ENCODE measurements at regions not wholly inside any gene's neighbourhood (a gene's known extent, or its start where the extent isn't known, plus 50 kb on each side); places are given as distances from the start of the nearest gene placed in this dataset.
"Not testable (repeated sequence)": the region's sequence is repeated elsewhere in the genome, so short reads cannot be mapped to it uniquely, and the experiment has no call there.

DNA sequence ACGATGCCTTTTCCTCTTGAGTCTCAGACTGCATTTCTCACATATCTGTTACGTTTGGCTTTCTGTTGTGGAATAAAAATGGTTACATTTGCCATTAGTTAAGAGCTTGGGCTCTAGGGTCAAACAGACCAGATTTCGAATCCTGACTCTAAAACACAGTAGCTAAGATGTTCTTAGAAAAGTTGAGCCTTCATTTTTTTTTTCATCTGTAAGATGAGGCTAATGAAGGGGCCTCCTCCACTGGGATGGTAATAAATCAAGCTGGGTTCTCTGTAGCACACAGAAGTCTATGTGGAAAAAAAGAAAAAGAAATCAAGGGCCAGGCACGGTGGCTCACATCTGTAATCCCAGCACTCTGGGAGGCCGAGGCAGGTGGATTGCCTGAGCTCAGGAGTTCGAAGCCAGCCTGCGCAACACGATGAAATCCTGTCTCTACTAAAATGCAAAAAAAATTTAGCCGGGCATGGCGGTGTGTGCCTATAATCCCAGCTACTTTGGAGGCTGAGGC is 49.9 kb upstream of the CAPRIN1 start:
- FAIRE-seq: no peak
- no peak for DNase-seq (ENCODE audit: insufficient read length, low spot score)

DNA sequence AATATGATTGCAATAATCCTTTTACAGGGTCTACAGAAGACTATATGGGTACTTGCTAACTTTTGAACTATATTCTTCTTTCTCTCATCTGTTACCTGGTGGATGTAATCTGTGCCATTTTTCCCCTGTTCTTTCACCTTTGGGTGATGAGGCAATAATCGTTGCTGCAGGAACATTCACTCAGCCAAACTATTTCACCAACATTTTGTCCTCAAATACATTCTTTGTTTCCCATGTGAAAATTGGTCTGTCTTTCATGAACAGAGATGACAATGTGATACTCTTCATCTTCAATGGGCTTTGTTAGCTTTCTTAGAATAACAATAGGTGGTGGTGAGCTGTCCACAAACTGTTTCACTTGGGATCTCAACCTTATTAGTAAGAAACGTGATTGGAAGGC is 52.1 kb upstream of the CAPRIN1 start:
- FAIRE-seq: no peak
- no peak for DNase-seq (ENCODE audit: insufficient read length, low spot score)

DNA sequence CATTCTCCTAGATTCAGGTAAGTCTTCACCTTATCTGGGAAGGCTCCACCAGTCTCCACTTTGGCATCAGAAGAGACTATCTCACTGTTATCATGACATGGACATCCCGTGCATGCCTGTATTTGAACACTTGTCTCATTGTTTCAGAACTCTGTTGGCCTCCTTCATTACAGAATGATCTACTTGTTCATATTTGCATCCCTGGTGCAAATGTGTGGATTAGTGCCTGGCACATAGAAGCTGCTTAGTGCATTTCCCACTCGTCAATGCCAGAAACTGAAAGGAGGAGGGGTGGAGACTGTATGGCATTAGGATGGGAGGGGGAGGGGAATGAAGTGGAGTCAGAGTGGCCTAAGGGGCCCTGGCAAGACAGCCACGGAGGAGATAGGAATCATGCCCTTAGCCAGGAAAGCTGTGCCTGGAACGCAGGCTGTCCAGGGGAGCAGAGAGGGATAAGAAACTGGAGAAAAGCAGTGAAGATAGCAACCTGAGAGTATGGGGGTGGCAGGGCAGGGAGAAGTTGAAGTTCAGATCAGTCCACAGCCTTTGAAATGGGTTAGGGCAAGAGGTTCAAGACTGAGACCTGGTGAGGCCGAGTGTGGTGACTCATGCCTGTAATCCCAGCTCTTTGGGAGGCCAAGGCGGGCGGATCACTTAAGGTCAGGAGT is 53.8 kb upstream of the CAPRIN1 start:
- FAIRE-seq (peak; percentile 33), DNase-seq (ENCODE audit: insufficient read length, low spot score) (no peak)

DNA sequence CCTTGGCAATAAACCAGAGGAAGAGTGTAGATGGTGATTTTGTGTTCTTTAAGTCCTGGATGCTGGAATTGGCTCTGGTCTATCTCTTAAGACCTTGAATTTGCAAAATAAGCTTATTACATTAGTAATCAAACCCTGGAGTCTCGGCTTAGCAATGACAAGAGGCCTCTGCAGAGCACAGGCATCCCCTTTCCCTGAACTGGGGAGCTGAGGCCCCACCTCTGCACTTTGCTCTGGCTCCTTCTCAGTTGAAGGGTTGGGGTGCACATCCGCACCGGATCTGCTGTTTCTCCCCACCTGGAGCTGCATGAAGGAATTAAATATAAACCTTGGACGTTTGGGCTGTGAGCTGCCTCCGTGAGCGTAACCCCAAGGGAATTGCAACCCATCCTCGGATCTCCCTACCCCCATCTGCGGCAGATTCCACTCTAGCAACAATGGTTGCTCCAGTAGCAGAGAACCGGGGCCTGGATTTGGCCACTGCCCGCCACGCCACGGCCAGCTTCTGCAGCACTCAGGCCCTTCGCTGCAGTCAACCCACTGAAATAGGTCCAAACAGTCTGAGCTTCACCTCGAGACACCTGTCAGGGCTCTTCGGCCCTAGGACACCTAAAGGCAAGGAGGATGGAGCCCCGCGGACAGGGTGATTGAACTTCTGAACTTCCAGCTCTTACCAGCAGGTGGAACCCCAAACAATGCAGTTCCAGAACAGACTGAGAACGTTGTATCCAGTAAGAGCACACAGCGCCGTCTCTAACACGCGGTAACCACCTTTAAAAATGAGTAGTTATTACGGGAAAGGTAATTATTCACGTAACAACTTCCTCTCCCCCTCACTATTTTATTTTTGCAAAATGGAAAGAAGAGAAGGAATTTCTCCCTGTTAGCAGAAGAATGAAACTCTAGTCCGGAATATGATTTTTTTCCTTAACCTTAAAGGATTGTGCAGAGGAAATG is 54.8 kb upstream of the CAPRIN1 start:
- DNase-seq (ENCODE audit: insufficient read length, low spot score): peak; percentile 75
- FAIRE-seq: no peak

DNA sequence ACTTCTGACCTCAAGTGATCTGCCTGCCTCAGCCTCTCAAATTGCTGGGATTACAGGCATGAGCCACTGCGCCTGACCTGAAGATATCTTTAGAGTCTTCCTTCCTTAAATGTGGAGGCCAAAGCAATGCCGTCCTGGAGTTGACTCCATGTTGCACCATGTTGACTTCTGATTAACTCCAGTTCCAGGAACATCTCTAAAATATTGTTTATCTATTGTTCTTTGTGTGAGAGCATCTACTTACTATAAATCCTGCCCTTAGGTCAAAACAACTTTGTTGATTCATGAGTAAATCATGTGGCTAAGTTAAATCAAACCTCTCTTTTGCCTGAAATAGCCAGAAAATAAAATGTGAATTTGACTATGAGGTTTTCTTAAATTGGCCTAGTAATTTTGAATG is 56.6 kb upstream of the CAPRIN1 start:
- no peak for DNase-seq (ENCODE audit: insufficient read length, low spot score)
- no peak for FAIRE-seq

DNA sequence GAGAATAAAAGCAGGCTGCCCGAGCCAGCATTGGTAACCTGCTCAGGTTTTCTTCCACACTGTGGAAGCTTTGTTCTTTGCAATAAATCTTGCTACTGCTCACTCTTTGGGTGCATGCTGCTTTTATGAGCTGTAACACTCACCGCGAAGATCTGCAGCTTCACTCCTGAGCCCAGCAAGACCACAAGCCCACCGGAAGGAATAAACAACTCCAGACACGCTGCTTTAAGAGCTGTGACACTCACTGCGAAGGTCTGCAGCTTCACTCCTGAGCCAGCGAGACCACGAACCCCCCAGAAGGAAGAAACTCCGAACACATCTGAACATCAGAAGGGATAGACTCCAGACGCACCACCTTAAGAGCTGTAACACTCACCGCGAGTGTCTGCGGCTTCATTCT is 60.4 kb upstream of the CAPRIN1 start:
- not testable (repeated sequence) for FAIRE-seq; DNase-seq (ENCODE audit: insufficient read length, low spot score)

DNA sequence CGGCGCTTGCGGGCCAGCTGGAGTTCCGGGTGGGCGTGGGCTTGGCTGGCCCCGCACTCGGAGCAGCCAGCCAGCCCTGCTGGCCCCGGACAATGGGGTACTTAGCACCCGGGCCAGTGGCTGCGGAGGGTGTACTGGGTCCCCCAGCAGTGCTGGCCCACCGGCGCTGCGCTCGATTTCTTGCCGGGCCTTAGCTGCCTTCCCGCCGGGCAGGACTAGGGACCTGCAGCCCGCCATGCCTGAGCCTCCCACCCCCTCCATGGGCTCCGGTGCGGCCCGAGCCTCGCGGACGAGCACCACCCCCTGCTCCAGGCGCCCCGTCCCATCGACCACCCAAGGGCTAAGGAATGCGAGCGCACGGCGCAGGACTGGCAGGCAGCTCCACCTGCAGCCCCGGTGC is 61.4 kb upstream of the CAPRIN1 start:
- FAIRE-seq; DNase-seq (ENCODE audit: insufficient read length, low spot score): not testable (repeated sequence)

DNA sequence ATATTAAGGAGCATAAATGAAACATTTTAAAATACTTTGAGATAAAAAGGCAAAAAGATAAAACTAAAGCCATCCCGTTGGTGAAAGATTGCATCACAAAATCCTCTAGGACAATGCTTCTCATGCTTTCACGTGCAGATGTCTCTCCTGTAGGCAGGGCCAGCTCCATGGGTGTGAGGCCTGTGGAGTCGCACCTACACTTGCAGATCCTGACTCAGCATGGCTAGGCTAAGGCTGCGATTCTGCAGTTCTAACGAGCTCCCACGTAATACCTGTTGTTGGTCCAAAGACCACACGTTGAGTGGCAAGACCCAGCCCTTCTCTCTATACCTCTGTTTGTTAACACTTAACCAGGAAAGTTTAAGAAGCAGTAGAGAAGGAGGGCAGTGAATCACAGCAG is 62.1 kb upstream of the CAPRIN1 start:
- no peak for FAIRE-seq
- no peak for DNase-seq (ENCODE audit: insufficient read length, low spot score)

DNA sequence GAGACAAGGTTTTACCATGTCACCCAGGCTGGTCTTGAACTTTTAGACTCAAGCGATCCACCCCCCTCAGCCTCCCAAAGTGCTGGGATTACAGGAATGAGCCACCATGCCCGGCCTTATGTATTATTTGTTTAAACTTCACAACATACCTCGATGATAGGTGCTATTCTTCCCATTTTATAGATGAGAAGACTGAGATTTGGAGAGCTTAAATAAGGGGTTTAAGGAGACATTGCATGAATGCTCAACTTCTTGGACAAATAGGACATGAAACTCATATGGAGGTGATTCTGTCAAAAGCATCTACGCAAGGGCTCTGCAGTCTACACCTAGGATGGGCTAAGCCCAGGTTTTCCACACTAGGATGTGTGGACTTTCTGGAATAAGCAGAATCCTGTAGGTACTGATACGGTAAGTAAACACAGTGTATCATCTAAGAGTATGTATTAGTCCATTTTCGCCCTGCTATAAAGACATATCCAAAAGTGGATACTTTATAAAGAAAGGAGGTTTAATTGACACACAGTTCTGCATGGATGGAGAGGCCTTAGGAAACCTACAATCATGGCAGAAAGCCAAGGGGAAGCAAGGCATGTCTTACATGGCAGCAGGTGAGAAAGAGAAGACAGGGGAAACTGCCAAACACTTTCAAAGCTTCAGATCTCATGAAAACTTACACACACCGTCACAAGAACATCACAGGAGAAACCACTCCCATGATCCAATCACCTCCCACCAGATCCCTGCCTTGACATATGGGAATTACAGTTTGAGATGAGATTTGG is 62.8 kb upstream of the CAPRIN1 start:
- no peak for FAIRE-seq

DNA sequence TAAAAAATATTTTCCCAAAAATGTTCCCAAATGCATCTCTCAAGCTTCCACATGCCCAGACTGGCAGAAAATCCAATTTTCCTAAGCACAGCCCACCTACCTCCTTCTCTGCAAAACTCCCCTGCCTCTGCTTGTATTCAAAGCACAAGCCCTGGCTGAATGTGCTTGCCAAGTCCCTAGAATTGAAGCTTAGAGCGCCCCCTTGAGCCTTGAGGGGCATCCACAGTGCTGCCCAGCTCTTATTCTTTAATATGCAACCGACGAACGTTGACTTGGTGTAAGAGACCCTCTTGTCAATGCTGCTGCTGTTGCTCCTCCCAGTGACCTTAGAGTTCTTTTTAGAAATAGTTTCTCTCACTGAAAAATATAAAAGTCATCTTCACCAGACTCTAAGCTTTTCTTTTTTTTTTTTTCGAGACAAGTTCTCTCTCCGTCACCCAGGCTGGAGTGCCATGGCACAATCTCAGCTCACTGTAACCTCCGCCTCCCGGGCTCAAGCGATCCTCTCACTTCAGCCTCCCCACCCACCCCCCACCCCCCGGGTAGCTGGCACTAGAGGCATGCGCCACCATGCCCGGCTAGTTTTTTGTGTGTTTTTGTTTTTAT is 63.5 kb upstream of the CAPRIN1 start:
- DNase-seq (ENCODE audit: insufficient read length, low spot score) (peak; percentile 71), FAIRE-seq (no peak)

More for the DNA sequence above, 62.8 kb upstream of the CAPRIN1 start:
- no peak for DNase-seq (ENCODE audit: insufficient read length, low spot score)

DNA sequence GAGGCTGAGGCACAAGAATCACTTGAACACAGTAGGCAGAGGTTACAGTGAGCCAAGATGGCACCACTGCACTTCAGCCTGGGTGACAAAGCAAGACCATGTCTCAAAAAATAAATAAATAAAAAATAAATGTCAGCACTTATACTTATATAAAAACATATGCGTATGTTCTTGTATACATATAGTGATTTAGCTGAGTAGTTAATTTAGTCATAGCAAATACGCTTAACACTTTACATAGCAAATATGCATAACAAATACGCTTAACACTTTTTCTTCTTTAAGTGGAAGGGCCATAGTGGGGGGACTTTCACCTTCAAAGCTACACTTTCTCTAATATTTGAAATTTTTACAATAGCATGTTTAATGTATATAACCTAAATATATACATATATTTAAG is 64.0 kb upstream of the CAPRIN1 start:
- FAIRE-seq (no peak), DNase-seq (ENCODE audit: insufficient read length, low spot score) (no peak)

DNA sequence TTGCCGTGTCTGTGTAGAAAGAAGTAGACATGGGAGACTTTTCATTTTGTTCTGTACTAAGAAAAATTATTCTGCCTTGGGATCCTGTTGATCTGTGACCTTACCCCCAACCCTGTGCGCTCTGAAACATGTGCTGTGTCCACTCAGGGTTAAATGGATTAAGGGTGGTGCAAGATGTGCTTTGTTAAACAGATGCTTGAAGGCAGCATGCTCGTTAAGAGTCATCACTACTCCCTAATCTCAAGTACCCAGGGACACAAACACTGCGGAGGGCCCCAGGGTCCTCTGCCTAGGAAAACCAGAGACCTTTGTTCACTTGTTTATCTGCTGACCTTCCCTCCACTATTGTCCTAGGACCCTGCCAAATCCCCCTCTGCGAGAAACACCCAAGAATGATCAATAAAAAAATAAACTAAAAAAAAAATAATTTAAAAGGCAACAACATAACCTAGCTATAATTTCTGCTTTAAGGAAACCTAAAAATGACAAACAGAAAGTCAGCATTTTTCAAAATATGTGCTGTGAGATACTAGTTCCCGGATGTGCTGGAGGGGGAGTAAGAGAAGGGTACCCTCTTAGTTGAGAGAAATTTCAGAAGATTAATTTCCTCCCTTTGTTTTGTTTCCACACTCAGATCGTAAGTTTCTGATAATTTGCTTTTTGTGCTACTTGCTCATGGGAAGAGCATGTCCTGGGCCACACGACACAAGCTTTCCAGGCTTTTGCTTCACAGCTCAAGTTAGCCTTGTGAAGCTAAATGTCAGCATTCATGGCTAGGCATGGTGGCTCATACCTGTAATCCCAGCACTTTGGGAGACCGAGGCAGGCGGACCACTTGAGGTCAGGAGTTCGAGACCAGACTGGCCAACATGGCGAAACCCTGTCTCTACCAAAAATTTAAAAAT is 64.7 kb upstream of the CAPRIN1 start:
- FAIRE-seq; DNase-seq (ENCODE audit: insufficient read length, low spot score): not testable (repeated sequence)

DNA sequence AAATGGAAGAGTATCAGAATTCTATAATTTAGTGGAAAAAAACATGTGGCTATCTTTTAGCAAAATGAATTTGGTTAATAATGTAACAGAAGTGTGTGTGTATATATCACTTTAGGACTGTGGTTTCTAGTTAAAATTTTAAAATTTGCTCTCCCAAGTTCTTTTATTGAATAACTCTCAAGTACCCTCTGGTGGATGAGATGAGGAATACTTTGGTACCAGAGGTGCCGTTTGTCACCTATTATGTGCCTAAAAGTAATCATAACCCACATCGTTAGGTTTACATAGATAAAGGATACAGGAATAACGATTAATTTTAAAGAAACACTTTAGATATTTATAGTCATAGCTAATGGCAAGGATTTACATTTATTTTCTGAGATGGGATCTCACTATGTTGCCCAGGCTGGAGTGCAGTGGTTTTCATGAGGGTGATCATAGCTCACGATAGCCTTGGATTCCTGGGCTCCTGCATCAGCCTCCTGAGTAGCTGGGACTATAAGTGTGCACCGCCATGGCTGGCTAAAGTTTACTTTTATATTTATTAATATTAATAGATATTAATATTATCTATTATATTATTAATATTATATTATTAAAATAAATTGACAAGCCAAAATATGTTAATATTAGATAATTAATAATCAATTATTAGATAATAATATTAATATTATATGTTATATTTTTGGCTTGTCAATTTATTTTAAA is 66.7 kb upstream of the CAPRIN1 start:
- no peak for FAIRE-seq

DNA sequence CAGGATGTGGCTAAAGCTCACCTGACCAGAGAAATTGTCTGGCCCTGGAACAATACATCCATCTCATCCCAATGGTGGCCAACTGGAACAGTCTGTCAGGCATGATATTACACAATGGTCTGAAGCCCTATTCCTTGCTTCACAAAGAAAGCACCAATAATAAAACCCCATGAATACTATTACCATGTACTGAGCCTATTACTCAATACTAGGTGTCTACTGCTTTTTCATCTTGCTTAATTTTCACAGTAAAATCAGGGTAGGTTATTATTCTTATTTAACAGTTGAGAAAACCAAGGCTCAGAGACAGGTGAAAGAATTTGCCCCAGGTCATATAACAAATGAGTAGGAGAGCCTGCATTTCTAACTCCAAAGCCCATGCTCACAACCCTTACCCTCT is 68.9 kb upstream of the CAPRIN1 start:
- FAIRE-seq: no peak
- no peak for DNase-seq (ENCODE audit: insufficient read length, low spot score)

More for the DNA sequence above, 66.7 kb upstream of the CAPRIN1 start:
- DNase-seq (ENCODE audit: insufficient read length, low spot score): no peak

DNA sequence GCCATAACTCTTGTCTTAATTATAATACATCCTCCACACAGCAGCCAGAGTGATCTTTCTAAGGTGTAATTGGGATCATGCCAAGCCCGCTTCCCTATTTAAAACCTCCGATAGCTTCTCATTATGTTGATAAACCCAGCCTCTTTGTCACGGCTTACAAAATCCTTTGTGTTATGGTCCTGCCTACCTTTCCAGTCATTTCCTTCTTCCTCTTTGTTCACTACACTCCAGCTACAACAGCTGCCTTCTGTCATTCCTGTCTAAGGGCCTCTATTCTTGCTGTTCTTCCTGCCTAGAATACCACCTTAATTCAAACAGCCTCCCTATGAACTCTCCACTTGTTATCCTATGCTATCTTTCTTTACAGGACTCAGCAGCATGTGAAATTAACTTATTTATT is 70.6 kb upstream of the CAPRIN1 start:
- FAIRE-seq: no peak
- DNase-seq (ENCODE audit: insufficient read length, low spot score): no peak

DNA sequence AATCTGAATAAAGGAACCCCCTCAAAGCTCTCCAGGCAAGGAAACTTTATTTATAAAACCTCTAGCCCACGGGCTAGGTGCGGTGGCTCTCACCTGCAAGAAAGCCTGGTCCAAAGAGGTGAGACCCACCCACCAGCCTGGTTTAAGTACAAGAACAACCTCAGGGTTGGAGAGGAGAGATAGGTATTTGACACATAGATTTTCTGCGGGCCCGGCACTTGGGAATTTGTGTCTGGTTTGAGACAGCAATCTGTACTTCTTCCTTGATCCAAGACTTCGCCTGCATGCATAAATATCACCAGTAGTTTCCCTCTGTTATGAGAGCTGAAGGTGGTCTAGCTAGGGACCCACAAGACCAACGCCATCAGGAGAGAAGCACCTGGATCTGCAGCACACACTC is 73.2 kb upstream of the CAPRIN1 start:
- no peak for DNase-seq (ENCODE audit: insufficient read length, low spot score)
- FAIRE-seq: no peak

DNA sequence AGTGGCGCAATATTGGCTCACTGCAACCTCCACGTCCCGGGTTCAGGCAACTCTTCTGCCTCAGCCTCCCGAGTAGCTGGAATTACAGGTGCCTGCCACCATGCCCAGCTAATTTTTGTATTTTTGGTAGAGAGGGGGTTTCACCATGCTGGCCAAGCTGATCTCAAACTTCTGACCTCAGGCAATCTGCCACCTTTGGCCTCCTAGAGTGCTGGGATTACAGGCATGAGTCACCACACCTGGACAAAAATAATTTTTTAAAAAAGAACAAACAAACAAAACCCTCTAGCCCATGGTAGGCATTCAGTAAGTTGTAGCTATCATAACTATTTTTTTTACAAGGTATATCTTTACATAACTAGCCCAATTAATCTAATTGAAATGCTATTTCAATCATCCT is 73.9 kb upstream of the CAPRIN1 start:
- DNase-seq (ENCODE audit: insufficient read length, low spot score) (no peak), FAIRE-seq (no peak)

DNA sequence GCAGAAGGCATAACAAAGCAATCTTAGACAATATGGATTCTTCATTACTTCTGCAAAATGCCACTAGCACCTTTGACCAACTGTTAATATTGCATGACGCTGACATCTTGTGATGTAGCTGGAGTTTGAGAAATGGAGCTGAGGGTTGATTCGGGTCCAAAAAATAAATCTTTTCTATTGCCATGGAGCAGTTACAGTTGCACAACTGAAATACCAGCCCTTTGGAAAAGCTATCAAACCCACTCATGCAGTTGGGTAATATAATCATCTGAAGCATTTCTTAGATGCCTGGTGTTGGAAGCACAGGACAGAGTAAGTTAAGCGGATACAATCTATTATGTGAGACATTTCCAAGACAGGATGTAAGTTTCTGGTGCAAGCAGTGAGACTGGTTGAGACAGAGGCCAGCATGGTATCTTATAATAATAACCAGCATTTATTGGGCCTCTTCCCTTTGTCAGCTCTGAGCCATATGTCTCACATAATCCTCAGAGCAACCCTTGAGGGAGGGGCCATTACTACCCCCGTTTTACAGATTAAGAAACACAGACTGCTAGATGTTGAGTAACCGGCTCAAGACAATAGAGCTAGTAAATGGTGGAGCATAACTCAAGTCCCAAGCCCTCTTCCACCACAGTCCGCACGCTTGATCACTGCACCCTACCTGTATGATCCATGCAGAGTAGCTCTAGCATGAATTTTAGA is 74.9 kb upstream of the CAPRIN1 start:
- no peak for FAIRE-seq
- no peak for DNase-seq (ENCODE audit: insufficient read length, low spot score)

All from HTR-8/SVneo (cell line).